K562 (cell line): ENCODE measurements at regions not wholly inside any gene's neighbourhood (a gene's known extent, or its start where the extent isn't known, plus 50 kb on each side); places are given as distances from the start of the nearest gene placed in this dataset.

ENCODE experiments used
- ATAC-seq: fragments of 200-7000 bp; cut with Tn5 transposase; 3 replicates; pipeline ENCODE4 v1.9.1; 2020; ENCODE audit warnings: moderate library complexity
- BruUV-seq: library from RNA; stranded (reverse); fragments of 400-500 nt; replicated peaks from 2 replicates; lab custom pipeline; 2021; lab: Mats Ljungman, UMichigan
- CTCF ChIA-PET: fragments of 300-600 bp; formaldehyde crosslinking; extraction: SDS; loops from one replicate; lab custom pipeline; 2021; ENCODE audit warnings: low intra/inter-chr PET ratio; lab: Yijun Ruan, JAX
- POLR2A ChIA-PET: fragments of 300-600, 350-650 bp; sonication (Branson Sonifier 250); formaldehyde crosslinking; extraction: SDS; loops from one replicate; lab custom pipeline; 2021; ENCODE audit warnings: antibody characterized with exemption, inconsistent platforms; lab: Yijun Ruan, JAX
- DNase-seq, 4 experiments: peaks; one replicate each; pipeline versions ENCODE4 v3.0.0 to v3.0.0-alpha.2; 2011 to 2018; ENCODE audit warnings: low spot score in 3 of 4, mixed read lengths in 3 of 4; ENCODE audit errors: extremely low read depth in 1 of 4
- FAIRE-seq: peaks from 2 replicates; lab custom pipeline; 2011; peaks lifted over from hg19 to GRCh38; lab: Jason Lieb, UNC
- H2AFZ ChIP-seq: 2 replicates; pipeline ENCODE4 v1.6.0; 2011; ENCODE audit warnings: low read depth, low read length, control low read depth, inconsistent platforms
- H3K27ac ChIP-seq: fragments of 200-600 bp; 3 replicates; pipeline ENCODE4 v1.8.0; 2011; ENCODE audit warnings: low read depth, mild to moderate bottlenecking, control low read depth, inconsistent platforms, low read length, moderate library complexity, mixed read lengths; ENCODE audit errors: extremely low read depth
- H3K27me3 ChIP-seq, 2 experiments: fragments of 300-600 bp in 1 of 2; 2 replicates in 1 of 2; 3 replicates in 1 of 2; pipeline versions ENCODE4 v1.6.0 to v1.8.0; 2011; ENCODE audit warnings: inconsistent platforms in 2 of 2, low read length in 2 of 2, mild to moderate bottlenecking in 1 of 2, mixed read lengths in 1 of 2, moderate library complexity in 1 of 2; ENCODE audit not compliant: control insufficient read depth in 2 of 2, insufficient read depth in 2 of 2
- H3K36me3 ChIP-seq: fragments of 300-600 bp; 3 replicates; pipeline ENCODE4 v1.8.0; 2011; ENCODE audit warnings: mild to moderate bottlenecking, low read length, inconsistent platforms; ENCODE audit not compliant: control insufficient read depth, insufficient read depth
- H3K4me1 ChIP-seq, 2 experiments: fragments of 200-600 bp in 1 of 2; replicated peaks in 1 of 2; 2 replicates in 1 of 2; 3 replicates in 1 of 2; pipeline versions ENCODE4 v1.5.1 to v1.8.0; 2011; ENCODE audit warnings: inconsistent platforms in 2 of 2, low read length in 2 of 2, mild to moderate bottlenecking in 1 of 2, mixed read lengths in 1 of 2, moderate library complexity in 1 of 2; ENCODE audit not compliant: control insufficient read depth in 2 of 2, insufficient read depth in 2 of 2
- H3K4me2 ChIP-seq: 2 replicates; pipeline ENCODE4 v1.6.1; 2011; ENCODE audit warnings: low read length, control low read depth, inconsistent platforms, mixed read lengths; ENCODE audit not compliant: insufficient read depth
- H3K4me3 ChIP-seq: fragments of 200-600 bp; sonication (generic), shearing (Covaris generic); 2 replicates; pipeline ENCODE4 v1.5.1; 2016; ENCODE audit warnings: control low read depth, inconsistent platforms
- H3K79me2 ChIP-seq: fragments of 200-600 bp; 3 replicates; pipeline ENCODE4 v1.8.0; 2011; ENCODE audit warnings: low read length, inconsistent platforms; ENCODE audit not compliant: control insufficient read depth, insufficient read depth
- H3K9ac ChIP-seq, 2 experiments: 2 replicates each; pipeline versions ENCODE4 v1.6.0 to v1.6.1; 2011; ENCODE audit warnings: low read depth in 2 of 2, low read length in 2 of 2, control low read depth in 1 of 2, inconsistent platforms in 1 of 2, mild to moderate bottlenecking in 1 of 2, mixed read lengths in 1 of 2; ENCODE audit not compliant: insufficient read depth in 1 of 2
- H3K9me1 ChIP-seq: one replicate; pipeline ENCODE4 v1.6.0; 2011; ENCODE audit warnings: inconsistent platforms, mild to moderate bottlenecking, low read length, moderate library complexity; ENCODE audit not compliant: control insufficient read depth, insufficient read depth
- H3K9me3 ChIP-seq: replicated peaks from 2 replicates; pipeline ENCODE4 v1.5.1; 2011; ENCODE audit warnings: low read depth, low read length, inconsistent platforms; ENCODE audit not compliant: control insufficient read depth, insufficient read depth
- H4K20me1 ChIP-seq: replicated peaks from 2 replicates; pipeline ENCODE4 v1.6.1; 2011; ENCODE audit warnings: low read length, inconsistent platforms, mixed read lengths; ENCODE audit not compliant: control insufficient read depth, insufficient read depth
- NCOA2 ChIP-seq, 2 experiments: fragments of 450-650 bp; IDR thresholded peaks; 2 replicates each; pipeline ENCODE4 v1.6.1; 2018; ENCODE audit warnings: mild to moderate bottlenecking in 2 of 2, moderate library complexity in 1 of 2; ENCODE audit not compliant: partially characterized antibody in 2 of 2
- NFIC ChIP-seq: fragments of 450-650 bp; IDR thresholded peaks from 2 replicates; pipeline ENCODE4 v1.6.1; 2017; ENCODE audit warnings: mild to moderate bottlenecking, inconsistent platforms
- RFX5 ChIP-seq: IDR thresholded peaks from 2 replicates; pipeline ENCODE4 v1.6.1; 2011; ENCODE audit warnings: low read depth, mild to moderate bottlenecking, improper control_type of control experiment, low read length
- ZNF589 ChIP-seq: fragments of 200-800 bp; sonication (Bioruptor generic); IDR thresholded peaks from 2 replicates; pipeline ENCODE4 v1.6.1; 2016; ENCODE audit warnings: low read depth, missing genetic modification characterization, missing compliant biosample characterization
- WGBS: fragments of 100-300 bp; shearing (Covaris generic); methylation state at CpG from one replicate; pipeline ENCODE4 v1.1.6; 2016; ENCODE audit warnings: low coverage, mixed read lengths; ENCODE audit not compliant: insufficient coverage; ENCODE audit errors: missing lambda C conversion rate; 5-methylcytosine and 5-hydroxymethylcytosine counted together
- in situ Hi-C: fragments of 300-500 bp; cut with MboI; formaldehyde crosslinking; loops from 4 replicates; pipeline ENCODE4 v1.15.0; 2018; ENCODE audit warnings: inconsistent platforms, mixed read lengths
- intact Hi-C: fragments of 100-400 bp; cut with micrococcal nuclease; formaldehyde crosslinking; loops from 2 replicates; pipeline ENCODE4 v1.14.2; 2022
- TF ChIP-seq, protein P1 (sequence below): fragments of 250-450 bp; sonication (Bioruptor Pico); IDR thresholded peaks from 2 replicates; pipeline ENCODE4 v1.8.0; 2021; ENCODE audit warnings: moderate library complexity, mild to moderate bottlenecking, inconsistent platforms
- TF ChIP-seq, protein P2 (sequence below): sonication (generic); formaldehyde crosslinking; IDR thresholded peaks from 2 replicates; pipeline ENCODE4 v1.8.0; 2023; ENCODE audit warnings: mild to moderate bottlenecking, missing genetic modification reagents
- TF ChIP-seq, protein P3 (sequence below), 3 experiments: IDR thresholded peaks in 2 of 3; conservative IDR thresholded peaks in 1 of 3; 2 replicates each; pipeline ENCODE4 v1.5.1; 2011 to 2012; ENCODE audit warnings: low read length in 3 of 3, mild to moderate bottlenecking in 3 of 3, control low read depth in 2 of 3, improper control_type of control experiment in 1 of 3, inconsistent platforms in 1 of 3, low read depth in 1 of 3, mixed read lengths in 1 of 3, moderate library complexity in 1 of 3; ENCODE audit not compliant: insufficient read depth in 2 of 3

DNA sequence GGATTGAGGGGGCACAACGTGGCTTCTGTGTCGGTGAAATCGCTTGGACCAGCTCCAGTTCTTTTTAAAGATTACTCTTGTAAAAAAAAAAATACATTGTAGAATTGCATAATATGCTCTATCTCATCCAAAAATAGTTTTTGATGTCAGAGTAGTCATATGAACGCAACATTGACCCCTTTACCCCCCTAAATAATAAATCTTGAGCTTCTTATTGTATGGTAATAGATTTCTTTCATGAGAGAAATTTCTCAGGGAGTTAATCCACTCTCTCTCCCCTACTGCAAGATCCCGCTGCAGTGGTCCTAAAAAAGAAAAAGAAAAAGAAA is 50.2 kb upstream of the PAIP2B start:
- intact Hi-C loops, result no loop called here
- Histone ChIP-seq H3K9me3 (no peaks in the 10 kb centered on the region; the same call in 1 of the 2 replicates), H3K4me2 (no peak overlapping the region), H2AFZ (no peak overlapping the region), H3K36me3 (no peaks in the 10 kb centered on the region), H3K9ac (no peak overlapping the region), H3K79me2 (no peaks in the 10 kb centered on the region), H3K4me1 (peaks cover 0 to 10% of the 10 kb centered on the region in 2 experiments; a peak in 3 of 5 replicates)
- ATAC-seq, result no peak
- BruUV-seq, result no TSS peak
- no peak for FAIRE-seq
- TF ChIP-seq, protein P1, sequence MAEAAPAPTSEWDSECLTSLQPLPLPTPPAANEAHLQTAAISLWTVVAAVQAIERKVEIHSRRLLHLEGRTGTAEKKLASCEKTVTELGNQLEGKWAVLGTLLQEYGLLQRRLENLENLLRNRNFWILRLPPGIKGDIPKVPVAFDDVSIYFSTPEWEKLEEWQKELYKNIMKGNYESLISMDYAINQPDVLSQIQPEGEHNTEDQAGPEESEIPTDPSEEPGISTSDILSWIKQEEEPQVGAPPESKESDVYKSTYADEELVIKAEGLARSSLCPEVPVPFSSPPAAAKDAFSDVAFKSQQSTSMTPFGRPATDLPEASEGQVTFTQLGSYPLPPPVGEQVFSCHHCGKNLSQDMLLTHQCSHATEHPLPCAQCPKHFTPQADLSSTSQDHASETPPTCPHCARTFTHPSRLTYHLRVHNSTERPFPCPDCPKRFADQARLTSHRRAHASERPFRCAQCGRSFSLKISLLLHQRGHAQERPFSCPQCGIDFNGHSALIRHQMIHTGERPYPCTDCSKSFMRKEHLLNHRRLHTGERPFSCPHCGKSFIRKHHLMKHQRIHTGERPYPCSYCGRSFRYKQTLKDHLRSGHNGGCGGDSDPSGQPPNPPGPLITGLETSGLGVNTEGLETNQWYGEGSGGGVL (CRISPR knock-in tag), result no peak
- TF ChIP-seq RFX5 (no peak), ZNF589 (CRISPR knock-in tag) (no peak), NFIC (no peak), NCOA2 (IDR thresholded peaks at IDR 0.05; ENCODE audit: partially characterized antibody in 2 of 2) (no peak)
- TF ChIP-seq, protein P2, sequence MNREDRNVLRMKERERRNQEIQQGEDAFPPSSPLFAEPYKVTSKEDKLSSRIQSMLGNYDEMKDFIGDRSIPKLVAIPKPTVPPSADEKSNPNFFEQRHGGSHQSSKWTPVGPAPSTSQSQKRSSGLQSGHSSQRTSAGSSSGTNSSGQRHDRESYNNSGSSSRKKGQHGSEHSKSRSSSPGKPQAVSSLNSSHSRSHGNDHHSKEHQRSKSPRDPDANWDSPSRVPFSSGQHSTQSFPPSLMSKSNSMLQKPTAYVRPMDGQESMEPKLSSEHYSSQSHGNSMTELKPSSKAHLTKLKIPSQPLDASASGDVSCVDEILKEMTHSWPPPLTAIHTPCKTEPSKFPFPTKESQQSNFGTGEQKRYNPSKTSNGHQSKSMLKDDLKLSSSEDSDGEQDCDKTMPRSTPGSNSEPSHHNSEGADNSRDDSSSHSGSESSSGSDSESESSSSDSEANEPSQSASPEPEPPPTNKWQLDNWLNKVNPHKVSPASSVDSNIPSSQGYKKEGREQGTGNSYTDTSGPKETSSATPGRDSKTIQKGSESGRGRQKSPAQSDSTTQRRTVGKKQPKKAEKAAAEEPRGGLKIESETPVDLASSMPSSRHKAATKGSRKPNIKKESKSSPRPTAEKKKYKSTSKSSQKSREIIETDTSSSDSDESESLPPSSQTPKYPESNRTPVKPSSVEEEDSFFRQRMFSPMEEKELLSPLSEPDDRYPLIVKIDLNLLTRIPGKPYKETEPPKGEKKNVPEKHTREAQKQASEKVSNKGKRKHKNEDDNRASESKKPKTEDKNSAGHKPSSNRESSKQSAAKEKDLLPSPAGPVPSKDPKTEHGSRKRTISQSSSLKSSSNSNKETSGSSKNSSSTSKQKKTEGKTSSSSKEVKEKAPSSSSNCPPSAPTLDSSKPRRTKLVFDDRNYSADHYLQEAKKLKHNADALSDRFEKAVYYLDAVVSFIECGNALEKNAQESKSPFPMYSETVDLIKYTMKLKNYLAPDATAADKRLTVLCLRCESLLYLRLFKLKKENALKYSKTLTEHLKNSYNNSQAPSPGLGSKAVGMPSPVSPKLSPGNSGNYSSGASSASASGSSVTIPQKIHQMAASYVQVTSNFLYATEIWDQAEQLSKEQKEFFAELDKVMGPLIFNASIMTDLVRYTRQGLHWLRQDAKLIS, result no peak
- TF ChIP-seq, protein P3, sequence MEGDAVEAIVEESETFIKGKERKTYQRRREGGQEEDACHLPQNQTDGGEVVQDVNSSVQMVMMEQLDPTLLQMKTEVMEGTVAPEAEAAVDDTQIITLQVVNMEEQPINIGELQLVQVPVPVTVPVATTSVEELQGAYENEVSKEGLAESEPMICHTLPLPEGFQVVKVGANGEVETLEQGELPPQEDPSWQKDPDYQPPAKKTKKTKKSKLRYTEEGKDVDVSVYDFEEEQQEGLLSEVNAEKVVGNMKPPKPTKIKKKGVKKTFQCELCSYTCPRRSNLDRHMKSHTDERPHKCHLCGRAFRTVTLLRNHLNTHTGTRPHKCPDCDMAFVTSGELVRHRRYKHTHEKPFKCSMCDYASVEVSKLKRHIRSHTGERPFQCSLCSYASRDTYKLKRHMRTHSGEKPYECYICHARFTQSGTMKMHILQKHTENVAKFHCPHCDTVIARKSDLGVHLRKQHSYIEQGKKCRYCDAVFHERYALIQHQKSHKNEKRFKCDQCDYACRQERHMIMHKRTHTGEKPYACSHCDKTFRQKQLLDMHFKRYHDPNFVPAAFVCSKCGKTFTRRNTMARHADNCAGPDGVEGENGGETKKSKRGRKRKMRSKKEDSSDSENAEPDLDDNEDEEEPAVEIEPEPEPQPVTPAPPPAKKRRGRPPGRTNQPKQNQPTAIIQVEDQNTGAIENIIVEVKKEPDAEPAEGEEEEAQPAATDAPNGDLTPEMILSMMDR (IDR thresholded peaks at IDR 0.05 in 2 of 3, conservative IDR thresholded peaks at IDR 0.05 in 1 of 3; ENCODE audit: insufficient read depth in 2 of 3, low read depth in 1 of 3, low read length in 3 of 3), result no peak
- TF ChIP-seq, all 486 proteins: peak for 0
- H3K9me1 ChIP-seq, result no peaks in the 10 kb centered on the region
- in situ Hi-C loops, result no loop called here
- no peak overlapping the region for H3K27ac ChIP-seq
- ChIA-PET CTCF (no interaction called here), POLR2A (interaction anchor here (1.1 kb wide), 1 partner anchor 41 kb away, joined by 3 read pairs; no protein-coding TSS in a partner anchor)
- H3K4me3 ChIP-seq, result no peak overlapping the region
- H4K20me1 ChIP-seq, result no peaks in the 10 kb centered on the region
- 27% methylated on average over 5 of the region's 5 CpGs for WGBS
- DNase-seq, result no peak
- H3K27me3 ChIP-seq, result peaks cover 6 to 11% of the 10 kb centered on the region in 2 experiments; a peak in 4 of 5 replicates
